ENCODE measurements at regions not wholly inside any gene's neighbourhood (a gene's known extent, or its start where the extent isn't known, plus 50 kb on each side); places are given as distances from the start of the nearest gene placed in this dataset.

DNA sequence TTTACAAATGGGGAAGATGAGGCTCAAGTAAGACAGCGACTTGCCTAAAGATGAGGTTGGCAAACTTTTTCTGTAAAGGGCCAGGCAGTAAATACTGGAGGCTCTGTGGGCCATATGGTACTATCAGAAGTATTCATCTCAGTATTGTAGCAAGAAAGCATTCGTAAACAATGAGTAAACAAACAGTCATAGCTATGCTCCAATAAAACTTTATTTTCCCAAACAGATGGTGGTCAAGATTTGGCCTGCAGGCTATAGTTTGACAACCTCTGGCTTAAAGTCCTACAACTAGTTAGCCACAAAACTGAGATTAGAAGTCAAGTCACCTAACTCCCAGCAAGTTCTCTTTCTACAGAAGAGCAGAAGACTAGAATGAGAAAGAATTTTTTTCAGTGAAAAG is 177.0 kb upstream of the NECTIN3 start:
- Mint-ChIP-seq H3K9me3 (no peaks in the 10 kb centered on the region), H3K27ac (no peak overlapping the region), H3K4me3 (ENCODE audit: low read depth) (no peak overlapping the region), H3K27me3 (ENCODE audit: low read depth) (no peaks in the 10 kb centered on the region), H3K36me3 (ENCODE audit: low read depth) (no peaks in the 10 kb centered on the region), H3K4me1 (ENCODE audit: low read depth) (no peaks in the 10 kb centered on the region)
- intact Hi-C loops (cut with micrococcal nuclease): no loop called here
- DNase-seq (ENCODE audit: low spot score): no peak

DNA sequence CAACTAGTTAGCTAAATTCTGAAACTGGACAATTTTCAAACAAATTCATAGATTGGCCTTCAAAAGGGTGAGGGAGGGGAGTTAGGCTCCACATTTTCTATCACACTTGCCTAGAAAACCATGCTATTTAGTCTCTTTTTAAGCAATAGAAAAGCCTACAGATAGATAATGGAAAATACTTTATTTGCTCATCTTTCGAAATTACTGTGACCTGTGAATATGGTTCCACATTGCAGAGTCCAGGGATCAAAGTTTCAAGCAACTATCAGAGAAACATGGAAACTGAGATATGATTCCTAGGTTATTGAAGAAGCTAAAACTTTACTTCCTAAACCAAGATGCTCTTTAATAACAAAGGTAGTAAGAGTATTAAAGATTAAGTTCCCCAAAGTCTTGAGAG is 176.6 kb upstream of the NECTIN3 start:
- Mint-ChIP-seq H3K36me3 (ENCODE audit: low read depth) (no peaks in the 10 kb centered on the region), H3K4me1 (ENCODE audit: low read depth) (no peaks in the 10 kb centered on the region)
- intact Hi-C loops (cut with micrococcal nuclease): no loop called here

DNA sequence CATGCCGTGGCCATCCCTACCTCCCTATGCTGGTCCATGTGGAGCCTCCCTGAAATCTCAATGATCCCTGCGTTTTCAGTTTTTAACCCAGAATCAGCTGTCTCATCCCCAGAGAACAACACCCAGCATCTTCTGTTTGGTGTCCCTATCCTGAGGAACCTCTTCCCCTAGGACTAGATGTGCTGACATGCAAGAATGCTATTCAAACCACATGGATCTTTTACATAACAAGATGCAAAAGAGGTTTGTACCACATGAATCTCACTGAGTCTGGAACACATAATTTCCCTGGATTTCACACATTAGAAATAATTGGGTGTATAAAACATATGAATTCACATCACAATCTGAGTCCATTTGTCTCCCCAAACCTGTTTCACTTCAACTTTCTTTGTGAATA is 174.6 kb upstream of the NECTIN3 start:
- DNase-seq (ENCODE audit: low spot score): no peak
- Mint-ChIP-seq H3K4me3 (ENCODE audit: low read depth) (no peak overlapping the region), H3K4me1 (ENCODE audit: low read depth) (no peaks in the 10 kb centered on the region), H3K9me3 (no peaks in the 10 kb centered on the region), H3K27me3 (ENCODE audit: low read depth) (no peaks in the 10 kb centered on the region), H3K36me3 (ENCODE audit: low read depth) (no peaks in the 10 kb centered on the region), H3K27ac (no peak overlapping the region)
- intact Hi-C loops (cut with micrococcal nuclease): no loop called here

More for the DNA sequence above, 176.6 kb upstream of the NECTIN3 start:
- H3K9me3 Mint-ChIP-seq: no peaks in the 10 kb centered on the region
- no peak overlapping the region for H3K27ac Mint-ChIP-seq
- no peaks in the 10 kb centered on the region for H3K27me3 Mint-ChIP-seq (ENCODE audit: low read depth)
- no peak overlapping the region for H3K4me3 Mint-ChIP-seq (ENCODE audit: low read depth)
- no peak for DNase-seq (ENCODE audit: low spot score)

DNA sequence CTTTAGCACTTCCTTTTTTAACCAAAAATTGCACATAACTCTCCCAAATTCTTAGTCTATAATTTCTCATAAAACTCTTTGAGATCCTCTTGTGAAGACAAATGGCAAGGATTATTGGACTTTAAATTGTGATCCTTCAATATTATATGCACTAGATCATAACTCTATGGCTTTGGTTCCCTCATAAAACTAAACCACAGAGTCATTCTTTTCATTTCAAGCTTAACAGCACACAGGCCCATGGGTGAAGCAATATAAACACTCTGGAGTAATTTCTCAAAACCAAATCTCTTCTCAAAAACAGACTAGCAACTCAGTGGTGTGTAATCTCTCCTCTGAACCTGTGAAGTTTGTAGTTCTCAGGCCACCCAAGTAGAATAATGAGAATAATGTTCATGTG is 171.0 kb upstream of the NECTIN3 start:
- H3K27ac Mint-ChIP-seq: no peak overlapping the region
- H3K36me3 Mint-ChIP-seq (ENCODE audit: low read depth): no peaks in the 10 kb centered on the region
- H3K4me1 Mint-ChIP-seq (ENCODE audit: low read depth): no peaks in the 10 kb centered on the region
- H3K4me3 Mint-ChIP-seq (ENCODE audit: low read depth): no peak overlapping the region
- intact Hi-C loops (cut with micrococcal nuclease): no loop called here
- DNase-seq (ENCODE audit: low spot score): no peak
- no peaks in the 10 kb centered on the region for H3K9me3 Mint-ChIP-seq
- H3K27me3 Mint-ChIP-seq (ENCODE audit: low read depth): no peaks in the 10 kb centered on the region

DNA sequence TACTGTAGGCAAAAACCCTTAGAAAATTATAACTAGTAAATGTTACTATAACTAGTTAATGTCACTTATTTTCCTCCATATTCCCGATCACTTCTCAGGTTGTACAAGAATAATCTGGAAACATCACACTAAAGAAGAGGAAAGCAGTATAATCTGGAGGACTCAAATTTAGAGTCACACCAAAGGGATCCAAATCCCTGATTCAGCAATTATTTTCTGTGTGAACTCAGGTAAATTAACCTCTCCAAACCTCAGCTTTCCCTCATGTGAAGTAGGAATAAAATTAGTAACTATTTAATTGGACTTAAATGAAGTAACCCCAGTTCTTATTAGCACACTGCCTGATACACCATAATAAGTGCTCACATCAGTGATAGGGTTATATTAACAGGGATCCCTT is 170.1 kb upstream of the NECTIN3 start:
- Mint-ChIP-seq H3K27me3 (ENCODE audit: low read depth) (no peaks in the 10 kb centered on the region), H3K36me3 (ENCODE audit: low read depth) (no peaks in the 10 kb centered on the region), H3K4me1 (ENCODE audit: low read depth) (no peaks in the 10 kb centered on the region), H3K27ac (no peak overlapping the region), H3K9me3 (no peaks in the 10 kb centered on the region), H3K4me3 (ENCODE audit: low read depth) (no peak overlapping the region)
- intact Hi-C loops (cut with micrococcal nuclease): no loop called here
- DNase-seq (ENCODE audit: low spot score): no peak

DNA sequence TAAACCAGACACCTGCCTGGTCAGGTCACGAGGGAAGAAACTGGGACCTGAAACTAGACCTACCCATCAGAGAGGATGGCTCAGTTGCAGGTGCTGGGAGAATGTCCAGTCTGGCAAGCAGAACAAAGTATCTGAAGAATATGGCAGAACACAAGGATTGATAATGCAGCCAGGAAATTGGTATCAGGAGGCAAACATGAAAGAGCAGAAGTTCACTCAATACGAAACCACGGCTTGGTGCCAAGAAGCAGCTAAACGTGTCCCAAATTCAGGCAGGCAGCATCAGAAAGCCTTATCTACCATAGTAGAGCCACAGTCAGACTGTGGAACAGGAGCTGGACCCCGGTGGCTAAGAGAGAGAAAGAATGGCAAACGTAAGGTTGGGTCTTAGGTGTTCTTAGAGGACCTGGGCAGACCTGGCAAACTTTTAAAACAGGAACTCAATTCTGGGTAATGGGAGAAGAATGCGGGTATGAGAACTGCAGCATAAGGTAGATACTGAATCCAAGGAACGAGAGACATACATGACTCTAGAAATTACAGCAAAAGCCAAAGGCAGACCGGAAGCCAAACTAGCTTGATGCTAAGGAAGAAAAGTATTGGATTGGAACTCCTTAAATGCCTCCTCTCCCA is 169.0 kb upstream of the NECTIN3 start:
- H3K9me3 Mint-ChIP-seq: no peaks in the 10 kb centered on the region
- H3K27me3 Mint-ChIP-seq (ENCODE audit: low read depth): no peaks in the 10 kb centered on the region
- no peak for DNase-seq (ENCODE audit: low spot score)
- no peak overlapping the region for H3K4me3 Mint-ChIP-seq (ENCODE audit: low read depth)
- H3K27ac Mint-ChIP-seq: no peak overlapping the region
- H3K36me3 Mint-ChIP-seq (ENCODE audit: low read depth): no peaks in the 10 kb centered on the region
- no peaks in the 10 kb centered on the region for H3K4me1 Mint-ChIP-seq (ENCODE audit: low read depth)
- intact Hi-C loops (cut with micrococcal nuclease): no loop called here

DNA sequence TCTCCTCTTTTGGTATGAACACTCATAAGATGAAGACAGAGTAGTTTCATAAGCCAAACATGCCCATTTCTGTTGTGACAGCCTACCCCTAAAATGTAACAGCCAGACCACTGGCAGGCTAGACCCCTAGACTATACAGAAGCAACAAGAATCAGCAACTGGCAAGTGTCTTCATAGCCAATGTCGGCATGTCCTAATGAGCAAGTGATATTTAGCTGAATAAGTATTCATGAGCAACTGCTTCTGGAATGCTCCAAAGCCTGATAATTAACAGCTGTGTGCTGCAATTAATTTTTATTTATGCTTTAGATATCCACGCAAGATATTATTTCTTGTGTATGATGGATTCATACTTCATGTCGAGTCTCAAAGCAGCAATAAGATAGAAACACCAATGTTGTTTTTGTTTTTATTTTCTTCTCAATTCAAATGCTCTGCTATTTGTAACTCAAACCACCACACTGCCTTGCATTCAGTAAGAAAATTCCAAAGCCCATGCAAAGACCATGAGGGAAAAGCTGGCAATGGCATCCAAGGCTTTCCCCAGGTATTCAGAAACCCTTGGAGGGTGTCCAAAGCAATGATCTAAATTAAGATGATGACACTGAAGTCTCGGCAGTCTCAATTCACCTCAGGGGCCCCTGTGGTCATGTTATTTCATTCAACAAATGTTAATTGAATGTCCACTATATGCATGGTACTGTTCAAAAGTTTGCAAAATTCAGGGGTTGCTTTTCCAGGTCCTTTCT is 167.7 kb upstream of the NECTIN3 start:
- Mint-ChIP-seq H3K4me1 (ENCODE audit: low read depth) (no peaks in the 10 kb centered on the region), H3K4me3 (ENCODE audit: low read depth) (no peak overlapping the region), H3K27me3 (ENCODE audit: low read depth) (no peaks in the 10 kb centered on the region), H3K27ac (no peak overlapping the region), H3K36me3 (ENCODE audit: low read depth) (no peaks in the 10 kb centered on the region), H3K9me3 (no peaks in the 10 kb centered on the region)
- intact Hi-C loops (cut with micrococcal nuclease): no loop called here
- DNase-seq (ENCODE audit: low spot score): no peak

DNA sequence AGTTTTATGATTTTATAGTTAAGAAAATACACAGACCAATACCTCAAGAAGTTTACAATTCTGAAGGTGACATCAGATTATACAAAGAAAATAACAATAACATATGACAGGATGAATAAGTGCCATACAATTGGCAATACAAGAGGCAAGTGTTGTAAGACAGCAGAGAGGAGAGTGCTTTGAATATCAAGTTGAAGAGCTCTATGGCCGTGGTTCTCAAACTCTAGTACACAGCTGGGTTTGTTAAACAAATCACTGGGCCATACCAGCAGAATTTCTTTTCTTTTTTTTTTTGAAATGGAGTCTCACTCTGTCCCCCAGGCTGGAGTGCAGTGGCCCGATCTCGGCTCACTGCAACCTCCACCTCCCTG is 167.1 kb upstream of the NECTIN3 start:
- intact Hi-C loops (cut with micrococcal nuclease): no loop called here
- no peak overlapping the region for H3K27ac Mint-ChIP-seq
- no peaks in the 10 kb centered on the region for H3K36me3 Mint-ChIP-seq (ENCODE audit: low read depth)
- no peaks in the 10 kb centered on the region for H3K27me3 Mint-ChIP-seq (ENCODE audit: low read depth)
- no peak for DNase-seq (ENCODE audit: low spot score)
- H3K4me1 Mint-ChIP-seq (ENCODE audit: low read depth): no peaks in the 10 kb centered on the region
- no peaks in the 10 kb centered on the region for H3K9me3 Mint-ChIP-seq
- H3K4me3 Mint-ChIP-seq (ENCODE audit: low read depth): no peak overlapping the region

DNA sequence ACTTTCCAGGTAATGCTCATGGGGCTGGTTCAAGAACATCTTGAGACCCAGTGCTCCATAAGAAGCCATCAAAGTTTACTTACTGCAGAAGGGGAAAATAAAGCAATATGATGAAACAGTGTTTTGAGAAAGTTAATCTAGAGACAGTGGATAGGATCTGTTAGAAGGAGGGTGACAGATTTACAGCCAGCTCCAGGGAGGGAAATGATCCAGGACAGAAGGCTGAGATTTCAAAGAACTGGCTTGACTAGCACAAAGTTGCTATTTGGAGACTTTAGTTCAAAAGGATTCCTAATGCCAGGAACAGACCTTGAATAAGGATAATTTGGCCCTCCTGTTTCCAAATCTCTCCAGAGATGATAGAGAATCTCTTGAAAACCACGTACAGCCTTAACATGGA is 166.5 kb upstream of the NECTIN3 start:
- Mint-ChIP-seq H3K27ac (no peak overlapping the region), H3K9me3 (no peaks in the 10 kb centered on the region), H3K4me3 (ENCODE audit: low read depth) (no peak overlapping the region), H3K36me3 (ENCODE audit: low read depth) (no peaks in the 10 kb centered on the region), H3K4me1 (ENCODE audit: low read depth) (no peaks in the 10 kb centered on the region), H3K27me3 (ENCODE audit: low read depth) (no peaks in the 10 kb centered on the region)
- no peak for DNase-seq (ENCODE audit: low spot score)
- intact Hi-C loops (cut with micrococcal nuclease): no loop called here

DNA sequence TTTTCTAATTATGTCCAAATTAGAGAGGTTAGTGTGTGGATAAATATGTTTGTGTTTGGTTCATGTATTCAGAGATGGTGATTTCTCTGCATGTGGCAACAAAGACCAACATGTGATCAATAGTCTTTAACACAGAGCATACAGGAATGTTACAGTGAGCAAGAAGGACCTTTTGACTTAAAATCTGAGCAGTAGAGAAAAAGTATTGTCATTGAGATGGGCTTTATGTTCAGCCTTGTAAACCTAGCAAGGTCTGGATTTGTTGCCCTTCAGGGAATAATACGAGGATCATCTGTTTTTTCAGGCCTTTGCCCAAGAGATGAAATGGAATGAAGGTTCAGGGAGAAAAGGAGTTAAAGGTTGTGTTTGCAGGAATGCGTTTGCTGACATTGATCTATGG is 161.8 kb upstream of the NECTIN3 start:
- Mint-ChIP-seq H3K4me1 (ENCODE audit: low read depth) (no peaks in the 10 kb centered on the region), H3K27ac (no peak overlapping the region), H3K9me3 (no peaks in the 10 kb centered on the region), H3K4me3 (ENCODE audit: low read depth) (no peak overlapping the region), H3K36me3 (ENCODE audit: low read depth) (no peaks in the 10 kb centered on the region), H3K27me3 (ENCODE audit: low read depth) (no peaks in the 10 kb centered on the region)
- intact Hi-C loops (cut with micrococcal nuclease): no loop called here
- DNase-seq (ENCODE audit: low spot score): no peak

DNA sequence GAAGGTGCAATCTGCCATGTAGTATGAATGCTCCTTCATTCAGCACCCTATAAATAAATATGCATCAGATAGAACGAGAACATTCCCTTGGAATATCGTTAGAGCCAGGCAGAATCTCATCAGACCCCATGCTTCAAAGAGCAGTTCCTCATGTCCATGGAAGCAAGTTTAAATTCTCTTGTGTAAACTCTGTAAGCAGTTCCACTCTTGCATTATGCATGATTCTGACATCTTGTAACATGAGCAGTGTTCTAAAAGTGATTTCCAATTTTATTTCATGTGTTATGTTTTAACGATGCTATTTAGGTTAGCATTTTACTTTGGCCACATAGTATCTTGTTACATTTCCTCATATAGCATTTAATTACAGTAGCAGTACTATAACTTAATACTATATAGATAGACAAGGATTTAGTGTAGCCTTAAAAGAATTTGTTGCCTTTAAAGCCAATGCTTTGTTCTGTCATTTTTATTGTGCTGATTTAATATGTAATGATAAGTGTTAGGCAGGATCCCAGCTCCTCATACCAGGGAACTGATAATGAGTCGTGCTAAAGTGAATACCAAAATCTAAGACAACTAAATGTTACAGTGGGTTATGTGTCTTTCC is 161.2 kb upstream of the NECTIN3 start:
- no peak for DNase-seq (ENCODE audit: low spot score)
- Mint-ChIP-seq H3K4me1 (ENCODE audit: low read depth) (no peaks in the 10 kb centered on the region), H3K9me3 (no peaks in the 10 kb centered on the region), H3K36me3 (ENCODE audit: low read depth) (no peaks in the 10 kb centered on the region), H3K27me3 (ENCODE audit: low read depth) (no peaks in the 10 kb centered on the region), H3K4me3 (ENCODE audit: low read depth) (no peak overlapping the region), H3K27ac (no peak overlapping the region)
- intact Hi-C loops (cut with micrococcal nuclease): no loop called here

DNA sequence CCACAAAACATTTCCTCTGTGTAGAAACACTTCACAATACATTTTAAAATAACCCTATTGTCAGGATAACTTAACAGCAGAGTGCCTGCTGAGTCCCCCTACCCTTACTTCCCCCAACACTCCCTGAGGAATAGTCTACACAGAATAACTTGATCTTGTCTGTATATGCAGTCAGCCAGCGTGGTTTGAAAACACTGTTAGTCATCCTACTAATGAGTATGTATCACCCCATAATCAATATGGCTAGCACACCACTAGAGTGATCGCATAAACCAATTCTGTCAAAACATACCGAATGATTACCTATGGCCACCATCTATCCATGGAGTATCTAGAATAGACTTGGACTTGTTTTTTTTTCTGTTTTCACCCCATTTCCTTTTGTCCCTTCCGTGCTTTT is 152.7 kb upstream of the NECTIN3 start:
- Mint-ChIP-seq H3K4me1 (ENCODE audit: low read depth) (no peaks in the 10 kb centered on the region), H3K36me3 (ENCODE audit: low read depth) (no peaks in the 10 kb centered on the region), H3K4me3 (ENCODE audit: low read depth) (no peak overlapping the region), H3K27me3 (ENCODE audit: low read depth) (no peaks in the 10 kb centered on the region), H3K27ac (no peak overlapping the region), H3K9me3 (no peaks in the 10 kb centered on the region)
- DNase-seq (ENCODE audit: low spot score): no peak
- intact Hi-C loops (cut with micrococcal nuclease): no loop called here

DNA sequence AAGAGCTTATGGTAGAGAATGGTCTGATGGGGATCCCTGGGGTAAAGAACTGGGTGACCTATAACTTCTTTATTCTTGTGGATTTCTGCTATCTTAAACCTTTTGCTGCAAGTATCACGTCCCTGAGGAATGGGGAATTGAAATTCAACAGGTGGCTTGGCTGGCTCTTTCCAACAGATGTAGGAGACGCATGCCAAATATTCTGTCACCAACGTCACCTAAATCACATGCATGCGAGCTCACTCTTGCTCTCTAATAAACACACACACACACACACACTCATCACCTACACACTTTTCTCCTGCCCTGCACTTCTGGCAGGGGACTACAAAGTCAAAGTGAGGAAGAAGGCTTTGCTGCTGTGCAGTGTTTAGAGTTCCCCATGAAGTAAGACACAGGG is 145.8 kb upstream of the NECTIN3 start:
- Mint-ChIP-seq H3K27ac (no peak overlapping the region), H3K9me3 (no peaks in the 10 kb centered on the region), H3K4me1 (ENCODE audit: low read depth) (no peaks in the 10 kb centered on the region), H3K27me3 (ENCODE audit: low read depth) (peaks cover 9% of the 10 kb centered on the region), H3K36me3 (ENCODE audit: low read depth) (no peaks in the 10 kb centered on the region), H3K4me3 (ENCODE audit: low read depth) (no peak overlapping the region)
- no peak for DNase-seq (ENCODE audit: low spot score)
- intact Hi-C loops (cut with micrococcal nuclease): no loop called here
